GM12891 (cell line): ENCODE measurements at regions not wholly inside any gene's neighbourhood (a gene's known extent, or its start where the extent isn't known, plus 50 kb on each side); places are given as distances from the start of the nearest gene placed in this dataset.
A peak's percentile ranks its signal among the peaks of the same experiment; 100 is the strongest.

Source experiments
- POLR2A ChIP-seq: IDR thresholded peaks from 2 replicates; pipeline ENCODE4 v1.6.1; 2011; ENCODE audit warnings: low read depth, low read length, control low read depth
- POLR2AphosphoS5 ChIP-seq: IDR thresholded peaks from 2 replicates; pipeline ENCODE4 v1.6.1; 2011; ENCODE audit warnings: low read depth, low read length, control low read depth
- SPI1 ChIP-seq: IDR thresholded peaks from 2 replicates; pipeline ENCODE4 v1.6.1; 2011; ENCODE audit warnings: low read depth, low read length, control low read depth
- TAF1 ChIP-seq: IDR thresholded peaks from 2 replicates; pipeline ENCODE4 v1.6.1; 2011; ENCODE audit warnings: low read depth, low read length, control low read depth

DNA sequence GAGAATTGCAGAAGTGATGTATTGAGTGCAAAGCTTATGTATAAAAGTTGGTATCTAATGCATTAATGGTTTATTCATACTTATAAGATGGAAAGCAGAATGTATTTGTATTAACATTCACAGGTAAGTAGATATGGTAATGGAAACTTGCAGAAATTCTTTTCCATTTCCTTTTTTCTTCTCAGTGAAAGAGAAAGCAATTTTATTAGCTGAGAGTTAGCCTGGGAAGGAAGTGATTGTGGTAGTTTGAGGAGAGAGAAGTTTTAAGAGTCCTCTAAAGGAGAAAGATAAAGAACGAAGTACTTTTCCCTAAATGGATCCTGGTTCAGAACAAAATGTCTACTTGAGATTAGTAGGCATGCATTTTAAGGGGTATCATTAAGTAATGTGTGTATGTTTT lies 60.1 kb upstream of the OSTN start:
- TF ChIP-seq TAF1 (no peak), POLR2AphosphoS5 (no peak), POLR2A (no peak), SPI1 (peak; percentile 27; the same call in 1 of the 2 replicates)
